SU-DHL-6 (cell line): ENCODE measurements at regions not wholly inside any gene's neighbourhood (a gene's known extent, or its start where the extent isn't known, plus 50 kb on each side); places are given as distances from the start of the nearest gene placed in this dataset.

Experiments used
- EZH2phosphoT487 ChIP-seq: fragments of 200-600 bp; sonication (generic), shearing (Covaris generic); conservative IDR thresholded peaks from 2 replicates; pipeline ENCODE4 v1.6.1; 2018; ENCODE audit warnings: mild to moderate bottlenecking, antibody characterized with exemption, low read length, moderate library complexity, mixed read lengths
- TF ChIP-seq, protein P1 (sequence below): fragments of 200-600 bp; sonication (generic); IDR thresholded peaks from one replicate; pipeline ENCODE4 v1.5.1; 2017; ENCODE audit warnings: antibody characterized with exemption, mild to moderate bottlenecking, low read length, moderate library complexity; ENCODE audit not compliant: insufficient read depth, poor library complexity, severe bottlenecking

- TF ChIP-seq, protein P1, sequence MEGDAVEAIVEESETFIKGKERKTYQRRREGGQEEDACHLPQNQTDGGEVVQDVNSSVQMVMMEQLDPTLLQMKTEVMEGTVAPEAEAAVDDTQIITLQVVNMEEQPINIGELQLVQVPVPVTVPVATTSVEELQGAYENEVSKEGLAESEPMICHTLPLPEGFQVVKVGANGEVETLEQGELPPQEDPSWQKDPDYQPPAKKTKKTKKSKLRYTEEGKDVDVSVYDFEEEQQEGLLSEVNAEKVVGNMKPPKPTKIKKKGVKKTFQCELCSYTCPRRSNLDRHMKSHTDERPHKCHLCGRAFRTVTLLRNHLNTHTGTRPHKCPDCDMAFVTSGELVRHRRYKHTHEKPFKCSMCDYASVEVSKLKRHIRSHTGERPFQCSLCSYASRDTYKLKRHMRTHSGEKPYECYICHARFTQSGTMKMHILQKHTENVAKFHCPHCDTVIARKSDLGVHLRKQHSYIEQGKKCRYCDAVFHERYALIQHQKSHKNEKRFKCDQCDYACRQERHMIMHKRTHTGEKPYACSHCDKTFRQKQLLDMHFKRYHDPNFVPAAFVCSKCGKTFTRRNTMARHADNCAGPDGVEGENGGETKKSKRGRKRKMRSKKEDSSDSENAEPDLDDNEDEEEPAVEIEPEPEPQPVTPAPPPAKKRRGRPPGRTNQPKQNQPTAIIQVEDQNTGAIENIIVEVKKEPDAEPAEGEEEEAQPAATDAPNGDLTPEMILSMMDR: no peak
- no peak for TF ChIP-seq EZH2phosphoT487
Observed at GRCh38 chr1:221206076-221206475, 326.8 kb downstream of the HLX start.
